ENCODE measurements at regions not wholly inside any gene's neighbourhood (a gene's known extent, or its start where the extent isn't known, plus 50 kb on each side); places are given as distances from the start of the nearest gene placed in this dataset.

DNA sequence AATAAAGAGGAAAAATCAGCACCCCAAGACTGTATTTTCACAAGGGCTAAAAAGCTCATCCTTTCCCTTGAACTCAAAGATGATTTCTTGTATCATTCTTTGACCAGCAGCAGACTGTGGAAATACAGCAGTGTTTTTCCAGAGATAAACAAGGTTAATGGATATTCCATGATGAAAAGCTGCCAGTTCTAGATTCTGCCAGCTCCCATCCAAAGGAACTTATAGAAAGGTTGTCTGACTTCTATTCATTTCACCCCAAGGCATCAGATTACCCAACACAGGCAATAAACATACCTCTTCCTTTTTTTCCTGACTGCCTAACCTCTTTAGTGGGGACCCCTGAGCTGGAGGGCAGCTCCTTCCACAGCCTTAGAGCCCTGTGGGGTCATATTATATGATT lies 375.8 kb upstream of the THBS1 start:
- no peak overlapping the region for H3K18ac ChIP-seq (ENCODE audit: extremely low read depth, low read length)
- H3K23me2 ChIP-seq (ENCODE audit: low read depth, low read length) = no peaks in the 10 kb centered on the region
- FAIRE-seq (no peak), DNase-seq (ENCODE audit: low read depth in 1 of 2, low spot score in 2 of 2) (no peak)
- no peak overlapping the region for H3K14ac ChIP-seq (ENCODE audit: insufficient read length)
- H3K9me3 ChIP-seq (ENCODE audit: insufficient read depth in 2 of 2, low read depth in 1 of 2, low read length in 1 of 2) = 0 out of 4 replicates have a peak, but pooled peaks cover 0 to 2% of the 10 kb centered on the region in 2 experiments
- H3K27ac ChIP-seq (ENCODE audit: low read depth, low read length) = no peak overlapping the region
- H3K4me2 ChIP-seq (ENCODE audit: insufficient read depth in 1 of 2, low read depth in 2 of 2, low read length in 2 of 2) = no peak overlapping the region
- no peaks in the 10 kb centered on the region for H3K79me1 ChIP-seq (ENCODE audit: low read depth, low read length)
- no peak overlapping the region for H2AFZ ChIP-seq (ENCODE audit: low read length)
- H2BK12ac ChIP-seq (ENCODE audit: low read depth, low read length) = no peak overlapping the region
- no peaks in the 10 kb centered on the region; a peak in 2 of 7 replicates for H3K27me3 ChIP-seq (replicated peaks in 1 of 4; ENCODE audit: control insufficient read depth in 3 of 4, extremely low read depth in 1 of 4, insufficient read depth in 3 of 4, low read length in 3 of 4)
- CTCF ChIA-PET (ENCODE audit: partially characterized antibody) = interaction anchor here (0.7 to 0.9 kb wide), 2 partner anchors 274 to 515 kb away, joined by 3 to 4 read pairs; no protein-coding TSS in a partner anchor
- no peak overlapping the region for H3K4me3 ChIP-seq (ENCODE audit: extremely low read depth in 1 of 4, insufficient read depth in 2 of 4, low read depth in 3 of 4, low read length in 4 of 4)
- no peak overlapping the region for H2BK20ac ChIP-seq (ENCODE audit: low read length)
- H3K4ac ChIP-seq (replicated peaks; ENCODE audit: insufficient read length, low read depth, low read length) = no peak overlapping the region
- no peak overlapping the region for H3K23ac ChIP-seq (ENCODE audit: insufficient read length)
- H2BK5ac ChIP-seq (ENCODE audit: low read depth, low read length) = no peak overlapping the region
- H3K36me3 ChIP-seq (ENCODE audit: control insufficient read depth in 2 of 4, insufficient read depth in 4 of 4, low read length in 3 of 4) = no peaks in the 10 kb centered on the region
- TF ChIP-seq GTF2F1 (IDR thresholded peaks at IDR 0.05; ENCODE audit: borderline replicate concordance, low read depth, low read length) = no peak
- POLR2A ChIA-PET (ENCODE audit: partially characterized antibody) = interaction anchor here (0.6 to 1.3 kb wide), 2 partner anchors 9 to 339 kb away, joined by 3 read pairs; no protein-coding TSS in a partner anchor
- no peak overlapping the region for H2AK5ac ChIP-seq (ENCODE audit: low read depth, low read length)
- no peaks in the 10 kb centered on the region for H4K20me1 ChIP-seq (replicated peaks in 1 of 2; ENCODE audit: control insufficient read depth in 1 of 2, insufficient read depth in 2 of 2, low read length in 2 of 2)
- H4K8ac ChIP-seq (ENCODE audit: extremely low read depth, insufficient read depth, low read length) = no peak overlapping the region
- no peak overlapping the region for H4K5ac ChIP-seq (ENCODE audit: insufficient read length, low read depth, low read length)
- H3K9ac ChIP-seq (replicated peaks in 1 of 4; ENCODE audit: extremely low read depth in 1 of 4, low read depth in 3 of 4, low read length in 3 of 4) = no peak overlapping the region
- no peaks in the 10 kb centered on the region for H3K4me1 ChIP-seq (replicated peaks in 1 of 4; ENCODE audit: control insufficient read depth in 3 of 4, insufficient read depth in 4 of 4, low read length in 3 of 4)
- H4K91ac ChIP-seq (replicated peaks; ENCODE audit: insufficient read length, low read length) = no peak overlapping the region
- H3K79me2 ChIP-seq (ENCODE audit: control insufficient read depth in 1 of 2, insufficient read depth in 2 of 2, low read length in 2 of 2) = no peaks in the 10 kb centered on the region
- no peak overlapping the region for H3K56ac ChIP-seq (replicated peaks; ENCODE audit: insufficient read length, low read depth, low read length)
- no peak overlapping the region for H2BK15ac ChIP-seq (ENCODE audit: low read length)
- no peak overlapping the region for H2BK120ac ChIP-seq (replicated peaks; ENCODE audit: low read depth, low read length)
